Upper lobe of right lung (tissue), 1 donor: ENCODE measurements at regions not wholly inside any gene's neighbourhood (a gene's known extent, or its start where the extent isn't known, plus 50 kb on each side); places are given as distances from the start of the nearest gene placed in this dataset.

Experiments used
- ATAC-seq: fragments of 200-7000 bp; cut with Tn5 transposase; one replicate; pipeline ENCODE4 v1.9.1; 2020; ENCODE audit warnings: mild to moderate bottlenecking, moderate library complexity
- DNase-seq: peaks from one replicate; pipeline ENCODE4 v3.0.0-alpha.2; 2020
- H3K27ac ChIP-seq: fragments of 200-600 bp; one replicate; pipeline ENCODE4 v1.8.0; 2022
- H3K27me3 ChIP-seq: fragments of 200-600 bp; one replicate; pipeline ENCODE4 v1.8.0; 2022; ENCODE audit warnings: mild to moderate bottlenecking
- H3K36me3 ChIP-seq: fragments of 200-600 bp; one replicate; pipeline ENCODE4 v1.8.0; 2022
- H3K4me1 ChIP-seq: fragments of 200-600 bp; one replicate; pipeline ENCODE4 v1.8.0; 2022
- H3K4me3 ChIP-seq: fragments of 200-600 bp; one replicate; pipeline ENCODE4 v1.8.0; 2022; ENCODE audit warnings: mild to moderate bottlenecking
- H3K9me3 ChIP-seq: fragments of 200-600 bp; one replicate; pipeline ENCODE4 v1.8.0; 2022
- intact Hi-C: fragments of 100-400 bp; cut with DNase I; formaldehyde crosslinking; loops from one replicate; pipeline ENCODE4 v1.11.0; 2022
- TF ChIP-seq, protein P1 (sequence below): fragments of 200-600 bp; IDR thresholded peaks from one replicate; pipeline ENCODE4 v1.8.0; 2022; ENCODE audit warnings: antibody characterized with exemption
- donor health status: DM: no; HTN: yes; CAD: no; lungs with severe emphysema.

DNA sequence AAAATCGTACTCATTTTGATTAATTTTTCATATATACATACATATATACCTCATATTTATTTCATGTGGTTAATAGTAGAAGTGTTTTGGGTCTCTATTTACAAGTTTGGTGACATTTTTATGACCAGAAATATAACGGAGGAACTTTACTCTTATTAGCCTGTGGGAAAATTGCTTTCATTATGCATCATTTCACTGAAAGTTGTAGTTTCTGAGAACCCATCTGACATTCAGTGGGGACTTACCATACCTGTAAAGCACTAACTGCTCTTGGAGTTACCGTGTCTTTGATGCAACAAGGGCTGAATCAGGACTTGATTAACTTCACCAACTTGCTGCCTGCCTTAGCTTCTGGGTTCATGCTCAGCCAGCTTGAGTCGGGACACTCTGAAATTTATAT is 49.9 kb upstream of the ITPKB start:
- no peak for ATAC-seq

More for the DNA sequence above, 49.9 kb upstream of the ITPKB start:
- H3K27ac ChIP-seq: no peak overlapping the region
- DNase-seq: no peak
- H3K9me3 ChIP-seq: no peaks in the 10 kb centered on the region
- no peaks in the 10 kb centered on the region for H3K27me3 ChIP-seq
- TF ChIP-seq, protein P1, sequence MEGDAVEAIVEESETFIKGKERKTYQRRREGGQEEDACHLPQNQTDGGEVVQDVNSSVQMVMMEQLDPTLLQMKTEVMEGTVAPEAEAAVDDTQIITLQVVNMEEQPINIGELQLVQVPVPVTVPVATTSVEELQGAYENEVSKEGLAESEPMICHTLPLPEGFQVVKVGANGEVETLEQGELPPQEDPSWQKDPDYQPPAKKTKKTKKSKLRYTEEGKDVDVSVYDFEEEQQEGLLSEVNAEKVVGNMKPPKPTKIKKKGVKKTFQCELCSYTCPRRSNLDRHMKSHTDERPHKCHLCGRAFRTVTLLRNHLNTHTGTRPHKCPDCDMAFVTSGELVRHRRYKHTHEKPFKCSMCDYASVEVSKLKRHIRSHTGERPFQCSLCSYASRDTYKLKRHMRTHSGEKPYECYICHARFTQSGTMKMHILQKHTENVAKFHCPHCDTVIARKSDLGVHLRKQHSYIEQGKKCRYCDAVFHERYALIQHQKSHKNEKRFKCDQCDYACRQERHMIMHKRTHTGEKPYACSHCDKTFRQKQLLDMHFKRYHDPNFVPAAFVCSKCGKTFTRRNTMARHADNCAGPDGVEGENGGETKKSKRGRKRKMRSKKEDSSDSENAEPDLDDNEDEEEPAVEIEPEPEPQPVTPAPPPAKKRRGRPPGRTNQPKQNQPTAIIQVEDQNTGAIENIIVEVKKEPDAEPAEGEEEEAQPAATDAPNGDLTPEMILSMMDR: no peak
- no peaks in the 10 kb centered on the region for H3K36me3 ChIP-seq
- H3K4me3 ChIP-seq: no peak overlapping the region
- intact Hi-C loops: no loop called here
- H3K4me1 ChIP-seq: no peaks in the 10 kb centered on the region
